ENCODE measurements at regions not wholly inside any gene's neighbourhood (a gene's known extent, or its start where the extent isn't known, plus 50 kb on each side); places are given as distances from the start of the nearest gene placed in this dataset.

- no peak overlapping the region for H3K27ac ChIP-seq (ENCODE audit: low read depth in 1 of 2, low read length in 1 of 2)
- no peaks in the 10 kb centered on the region for H3K27me3 ChIP-seq (ENCODE audit: control insufficient read depth in 2 of 2, insufficient read depth in 1 of 2, low read length in 1 of 2)
- no peaks in the 10 kb centered on the region for H3K4me1 ChIP-seq (ENCODE audit: control insufficient read depth in 2 of 2, insufficient read depth in 2 of 2, low read length in 2 of 2)
- H3K4me3 ChIP-seq (ENCODE audit: low read length in 2 of 2), result no peak overlapping the region
- WGBS, result 13% methylated on average over 2 of the region's 2 CpGs
- DNase-seq (ENCODE audit: low read depth in 6 of 9, low spot score in 9 of 9), result no peak
- no peaks in the 10 kb centered on the region for H3K9me3 ChIP-seq (ENCODE audit: control insufficient read depth in 2 of 2, insufficient read depth in 1 of 2, low read length in 1 of 2)
- H3K36me3 ChIP-seq (ENCODE audit: control insufficient read depth in 2 of 2, insufficient read depth in 2 of 2, low read length in 1 of 2), result no peaks in the 10 kb centered on the region
Observed at GRCh38 chr9:115694014-115694413, 459.6 kb upstream of the PAPPA start.

GRCh38 chr9:115694991-115695390 lies 458.6 kb upstream of the PAPPA start:
- no peaks in the 10 kb centered on the region for H3K27me3 ChIP-seq (ENCODE audit: control insufficient read depth in 2 of 2, insufficient read depth in 1 of 2, low read length in 1 of 2)
- no peaks in the 10 kb centered on the region for H3K36me3 ChIP-seq (ENCODE audit: control insufficient read depth in 2 of 2, insufficient read depth in 2 of 2, low read length in 1 of 2)
- no peaks in the 10 kb centered on the region for H3K9me3 ChIP-seq (ENCODE audit: control insufficient read depth in 2 of 2, insufficient read depth in 1 of 2, low read length in 1 of 2)
- H3K4me1 ChIP-seq (ENCODE audit: control insufficient read depth in 2 of 2, insufficient read depth in 2 of 2, low read length in 2 of 2), result no peaks in the 10 kb centered on the region
- H3K27ac ChIP-seq (ENCODE audit: low read depth in 1 of 2, low read length in 1 of 2), result no peak overlapping the region
- no peak overlapping the region for H3K4me3 ChIP-seq (ENCODE audit: low read length in 2 of 2)
- no peak for DNase-seq (ENCODE audit: low read depth in 6 of 9, low spot score in 9 of 9)

- no peaks in the 10 kb centered on the region for H3K9me3 ChIP-seq (ENCODE audit: control insufficient read depth in 2 of 2, insufficient read depth in 1 of 2, low read length in 1 of 2)
- H3K4me1 ChIP-seq (ENCODE audit: control insufficient read depth in 2 of 2, insufficient read depth in 2 of 2, low read length in 2 of 2), result no peaks in the 10 kb centered on the region
- 97% methylated on average over 2 of the region's 2 CpGs for WGBS
- DNase-seq (ENCODE audit: low read depth in 6 of 9, low spot score in 9 of 9), result no peak
- no peaks in the 10 kb centered on the region for H3K27me3 ChIP-seq (ENCODE audit: control insufficient read depth in 2 of 2, insufficient read depth in 1 of 2, low read length in 1 of 2)
- no peak overlapping the region for H3K27ac ChIP-seq (ENCODE audit: low read depth in 1 of 2, low read length in 1 of 2)
- H3K36me3 ChIP-seq (ENCODE audit: control insufficient read depth in 2 of 2, insufficient read depth in 2 of 2, low read length in 1 of 2), result no peaks in the 10 kb centered on the region
- no peak overlapping the region for H3K4me3 ChIP-seq (ENCODE audit: low read length in 2 of 2)
Observed at GRCh38 chr9:115712981-115713380, 440.6 kb upstream of the PAPPA start.

GRCh38 chr9:115715666-115716065 lies 437.9 kb upstream of the PAPPA start:
- 81% methylated on average over 2 of the region's 2 CpGs for WGBS
- Histone ChIP-seq H3K36me3 (ENCODE audit: control insufficient read depth in 2 of 2, insufficient read depth in 2 of 2, low read length in 1 of 2) (no peaks in the 10 kb centered on the region), H3K4me1 (ENCODE audit: control insufficient read depth in 2 of 2, insufficient read depth in 2 of 2, low read length in 2 of 2) (no peaks in the 10 kb centered on the region)

GRCh38 chr9:115717298-115717697 lies 436.3 kb upstream of the PAPPA start:
- Histone ChIP-seq H3K4me3 (ENCODE audit: low read length in 2 of 2) (no peak overlapping the region), H3K36me3 (ENCODE audit: control insufficient read depth in 2 of 2, insufficient read depth in 2 of 2, low read length in 1 of 2) (no peaks in the 10 kb centered on the region), H3K27me3 (ENCODE audit: control insufficient read depth in 2 of 2, insufficient read depth in 1 of 2, low read length in 1 of 2) (no peaks in the 10 kb centered on the region), H3K4me1 (ENCODE audit: control insufficient read depth in 2 of 2, insufficient read depth in 2 of 2, low read length in 2 of 2) (no peaks in the 10 kb centered on the region), H3K9me3 (ENCODE audit: control insufficient read depth in 2 of 2, insufficient read depth in 1 of 2, low read length in 1 of 2) (no peaks in the 10 kb centered on the region), H3K27ac (ENCODE audit: low read depth in 1 of 2, low read length in 1 of 2) (no peak overlapping the region)
- DNase-seq (ENCODE audit: low read depth in 6 of 9, low spot score in 9 of 9), result no peak

More at GRCh38 chr9:115715666-115716065, 437.9 kb upstream of the PAPPA start:
- H3K9me3 ChIP-seq (ENCODE audit: control insufficient read depth in 2 of 2, insufficient read depth in 1 of 2, low read length in 1 of 2), result no peaks in the 10 kb centered on the region
- no peak overlapping the region for H3K27ac ChIP-seq (ENCODE audit: low read depth in 1 of 2, low read length in 1 of 2)
- no peaks in the 10 kb centered on the region for H3K27me3 ChIP-seq (ENCODE audit: control insufficient read depth in 2 of 2, insufficient read depth in 1 of 2, low read length in 1 of 2)
- no peak overlapping the region for H3K4me3 ChIP-seq (ENCODE audit: low read length in 2 of 2)
- DNase-seq (ENCODE audit: low read depth in 6 of 9, low spot score in 9 of 9), result no peak

GRCh38 chr9:115717711-115718173 lies 435.8 kb upstream of the PAPPA start:
- H3K4me1 ChIP-seq (ENCODE audit: control insufficient read depth in 2 of 2, insufficient read depth in 2 of 2, low read length in 2 of 2), result no peaks in the 10 kb centered on the region
- no peak for DNase-seq (ENCODE audit: low read depth in 6 of 9, low spot score in 9 of 9)
- H3K4me3 ChIP-seq (ENCODE audit: low read length in 2 of 2), result no peak overlapping the region
- H3K27ac ChIP-seq (ENCODE audit: low read depth in 1 of 2, low read length in 1 of 2), result no peak overlapping the region
- H3K36me3 ChIP-seq (ENCODE audit: control insufficient read depth in 2 of 2, insufficient read depth in 2 of 2, low read length in 1 of 2), result no peaks in the 10 kb centered on the region
- no peaks in the 10 kb centered on the region for H3K9me3 ChIP-seq (ENCODE audit: control insufficient read depth in 2 of 2, insufficient read depth in 1 of 2, low read length in 1 of 2)
- WGBS, result 88% methylated on average over 1 of the region's 1 CpG
- no peaks in the 10 kb centered on the region for H3K27me3 ChIP-seq (ENCODE audit: control insufficient read depth in 2 of 2, insufficient read depth in 1 of 2, low read length in 1 of 2)

GRCh38 chr9:115730396-115730795 lies 423.2 kb upstream of the PAPPA start:
- Histone ChIP-seq H3K4me1 (ENCODE audit: control insufficient read depth in 2 of 2, insufficient read depth in 2 of 2, low read length in 2 of 2) (no peaks in the 10 kb centered on the region), H3K4me3 (ENCODE audit: low read length in 2 of 2) (no peak overlapping the region), H3K9me3 (ENCODE audit: control insufficient read depth in 2 of 2, insufficient read depth in 1 of 2, low read length in 1 of 2) (no peaks in the 10 kb centered on the region), H3K36me3 (ENCODE audit: control insufficient read depth in 2 of 2, insufficient read depth in 2 of 2, low read length in 1 of 2) (no peaks in the 10 kb centered on the region), H3K27me3 (ENCODE audit: control insufficient read depth in 2 of 2, insufficient read depth in 1 of 2, low read length in 1 of 2) (no peaks in the 10 kb centered on the region), H3K27ac (ENCODE audit: low read depth in 1 of 2, low read length in 1 of 2) (no peak overlapping the region)
- 87% methylated on average over 4 of the region's 4 CpGs for WGBS
- no peak for DNase-seq (ENCODE audit: low read depth in 6 of 9, low spot score in 9 of 9)

GRCh38 chr9:115730845-115731244 lies 422.7 kb upstream of the PAPPA start:
- no peaks in the 10 kb centered on the region for H3K9me3 ChIP-seq (ENCODE audit: control insufficient read depth in 2 of 2, insufficient read depth in 1 of 2, low read length in 1 of 2)
- H3K27me3 ChIP-seq (ENCODE audit: control insufficient read depth in 2 of 2, insufficient read depth in 1 of 2, low read length in 1 of 2), result no peaks in the 10 kb centered on the region
- no peaks in the 10 kb centered on the region for H3K36me3 ChIP-seq (ENCODE audit: control insufficient read depth in 2 of 2, insufficient read depth in 2 of 2, low read length in 1 of 2)
- H3K4me3 ChIP-seq (ENCODE audit: low read length in 2 of 2), result no peak overlapping the region
- 70% methylated on average over 1 of the region's 1 CpG for WGBS
- DNase-seq (ENCODE audit: low read depth in 6 of 9, low spot score in 9 of 9), result no peak
- no peaks in the 10 kb centered on the region for H3K4me1 ChIP-seq (ENCODE audit: control insufficient read depth in 2 of 2, insufficient read depth in 2 of 2, low read length in 2 of 2)
- no peak overlapping the region for H3K27ac ChIP-seq (ENCODE audit: low read depth in 1 of 2, low read length in 1 of 2)

GRCh38 chr9:115733318-115734110 lies 420.1 kb upstream of the PAPPA start:
- WGBS, result 28% methylated on average over 4 of the region's 4 CpGs
- Histone ChIP-seq H3K4me1 (ENCODE audit: control insufficient read depth in 2 of 2, insufficient read depth in 2 of 2, low read length in 2 of 2) (no peaks in the 10 kb centered on the region), H3K27ac (ENCODE audit: low read depth in 1 of 2, low read length in 1 of 2) (no peak overlapping the region), H3K36me3 (ENCODE audit: control insufficient read depth in 2 of 2, insufficient read depth in 2 of 2, low read length in 1 of 2) (no peaks in the 10 kb centered on the region), H3K4me3 (ENCODE audit: low read length in 2 of 2) (no peak overlapping the region), H3K27me3 (ENCODE audit: control insufficient read depth in 2 of 2, insufficient read depth in 1 of 2, low read length in 1 of 2) (no peaks in the 10 kb centered on the region), H3K9me3 (ENCODE audit: control insufficient read depth in 2 of 2, insufficient read depth in 1 of 2, low read length in 1 of 2) (no peaks in the 10 kb centered on the region)
- DNase-seq (ENCODE audit: low read depth in 6 of 9, low spot score in 9 of 9), result no peak
